ENCODE measurements at regions not wholly inside any gene's neighbourhood (a gene's known extent, or its start where the extent isn't known, plus 50 kb on each side); places are given as distances from the start of the nearest gene placed in this dataset.
A peak's percentile ranks its signal among the peaks of the same experiment; 100 is the strongest.

GRCh38 chr1:228935198-228935663 is 200.0 kb downstream of the RHOU start (continued):
- TF ChIP-seq, protein P1, sequence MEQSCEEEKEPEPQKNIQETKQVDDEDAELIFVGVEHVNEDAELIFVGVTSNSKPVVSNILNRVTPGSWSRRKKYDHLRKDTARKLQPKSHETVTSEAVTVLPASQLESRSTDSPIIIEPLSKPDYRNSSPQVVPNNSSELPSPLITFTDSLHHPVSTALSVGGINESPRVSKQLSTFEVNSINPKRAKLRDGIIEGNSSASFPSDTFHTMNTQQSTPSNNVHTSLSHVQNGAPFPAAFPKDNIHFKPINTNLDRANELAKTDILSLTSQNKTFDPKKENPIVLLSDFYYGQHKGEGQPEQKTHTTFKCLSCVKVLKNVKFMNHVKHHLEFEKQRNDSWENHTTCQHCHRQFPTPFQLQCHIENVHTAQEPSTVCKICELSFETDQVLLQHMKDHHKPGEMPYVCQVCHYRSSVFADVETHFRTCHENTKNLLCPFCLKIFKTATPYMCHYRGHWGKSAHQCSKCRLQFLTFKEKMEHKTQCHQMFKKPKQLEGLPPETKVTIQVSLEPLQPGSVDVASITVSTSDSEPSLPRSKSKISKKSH (CRISPR knock-in tag; IDR thresholded peaks at IDR 0.05; ENCODE audit: borderline replicate concordance): no peak
- TF ChIP-seq NONO (IDR thresholded peaks at IDR 0.05) (no peak), NONO (CRISPR knock-in tag; conservative IDR thresholded peaks at IDR 0.05) (peak; percentile 43), FOXA3 (CRISPR knock-in tag; IDR thresholded peaks at IDR 0.05) (peak; percentile 77), SIX4 (CRISPR knock-in tag; IDR thresholded peaks at IDR 0.05) (0 out of 2 replicates have a peak, but pooled peaks have one; percentile 37), ZNF784 (CRISPR knock-in tag; IDR thresholded peaks at IDR 0.05; ENCODE audit: borderline replicate concordance) (no peak; the same call in 1 of the 2 replicates), SP5 (CRISPR knock-in tag; IDR thresholded peaks at IDR 0.05; ENCODE audit: borderline replicate concordance, low read depth) (peak; percentile 37; the same call in 1 of the 2 replicates), ZFP91 (CRISPR knock-in tag; IDR thresholded peaks at IDR 0.05; ENCODE audit: borderline replicate concordance) (0 out of 2 replicates have a peak, but pooled peaks have one; percentile 17), ZNF510 (CRISPR knock-in tag; IDR thresholded peaks at IDR 0.05; ENCODE audit: low read depth) (no peak), ZNF713 (CRISPR knock-in tag; IDR thresholded peaks at IDR 0.05) (no peak), NR2F6 (IDR thresholded peaks at IDR 0.05) (peak; percentile 91), NR2F6 (CRISPR knock-in tag; IDR thresholded peaks at IDR 0.05) (peak; percentile 93), SMAD3 (CRISPR knock-in tag; IDR thresholded peaks at IDR 0.05) (peak; percentile 62), PITX1 (CRISPR knock-in tag; IDR thresholded peaks at IDR 0.05) (peak; percentile 21), ZNF574 (CRISPR knock-in tag; IDR thresholded peaks at IDR 0.05) (peak; percentile 73), EEA1 (CRISPR knock-in tag; IDR thresholded peaks at IDR 0.05; ENCODE audit: borderline replicate concordance) (no peak), TCF12 (IDR thresholded peaks at IDR 0.05) (no peak), TCF12 (CRISPR knock-in tag; IDR thresholded peaks at IDR 0.05) (0 out of 2 replicates have a peak, but pooled peaks have one; percentile 43), NFE2 (CRISPR knock-in tag; IDR thresholded peaks at IDR 0.05) (no peak), ZBTB7A (CRISPR knock-in tag; IDR thresholded peaks at IDR 0.05) (peak; percentile 84; the same call in 1 of the 2 replicates)
- TF ChIP-seq, protein P2, sequence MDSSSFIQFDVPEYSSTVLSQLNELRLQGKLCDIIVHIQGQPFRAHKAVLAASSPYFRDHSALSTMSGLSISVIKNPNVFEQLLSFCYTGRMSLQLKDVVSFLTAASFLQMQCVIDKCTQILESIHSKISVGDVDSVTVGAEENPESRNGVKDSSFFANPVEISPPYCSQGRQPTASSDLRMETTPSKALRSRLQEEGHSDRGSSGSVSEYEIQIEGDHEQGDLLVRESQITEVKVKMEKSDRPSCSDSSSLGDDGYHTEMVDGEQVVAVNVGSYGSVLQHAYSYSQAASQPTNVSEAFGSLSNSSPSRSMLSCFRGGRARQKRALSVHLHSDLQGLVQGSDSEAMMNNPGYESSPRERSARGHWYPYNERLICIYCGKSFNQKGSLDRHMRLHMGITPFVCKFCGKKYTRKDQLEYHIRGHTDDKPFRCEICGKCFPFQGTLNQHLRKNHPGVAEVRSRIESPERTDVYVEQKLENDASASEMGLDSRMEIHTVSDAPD (CRISPR knock-in tag; IDR thresholded peaks at IDR 0.05): 0 out of 2 replicates have a peak, but pooled peaks have one; percentile 30
- TF ChIP-seq, protein P3, sequence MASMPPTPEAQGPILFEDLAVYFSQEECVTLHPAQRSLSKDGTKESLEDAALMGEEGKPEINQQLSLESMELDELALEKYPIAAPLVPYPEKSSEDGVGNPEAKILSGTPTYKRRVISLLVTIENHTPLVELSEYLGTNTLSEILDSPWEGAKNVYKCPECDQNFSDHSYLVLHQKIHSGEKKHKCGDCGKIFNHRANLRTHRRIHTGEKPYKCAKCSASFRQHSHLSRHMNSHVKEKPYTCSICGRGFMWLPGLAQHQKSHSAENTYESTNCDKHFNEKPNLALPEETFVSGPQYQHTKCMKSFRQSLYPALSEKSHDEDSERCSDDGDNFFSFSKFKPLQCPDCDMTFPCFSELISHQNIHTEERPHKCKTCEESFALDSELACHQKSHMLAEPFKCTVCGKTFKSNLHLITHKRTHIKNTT (CRISPR knock-in tag; IDR thresholded peaks at IDR 0.05): no peak

All from HepG2 (cell line).